Astrocyte (in vitro differentiated cells and primary cell): ENCODE measurements at regions not wholly inside any gene's neighbourhood (a gene's known extent, or its start where the extent isn't known, plus 50 kb on each side); places are given as distances from the start of the nearest gene placed in this dataset.

Experiments
- DNase-seq: peaks from one replicate; pipeline ENCODE4 v3.0.0-alpha.2; 2010; ENCODE audit warnings: low read depth
- FAIRE-seq: peaks from 2 replicates; lab custom pipeline; 2011; peaks lifted over from hg19 to GRCh38; lab: Jason Lieb, UNC
- H2AFZ ChIP-seq: 2 replicates; pipeline ENCODE4 v1.6.0; 2012; ENCODE audit warnings: low read depth, low read length, inconsistent platforms
- H3K27ac ChIP-seq: 2 replicates; pipeline ENCODE4 v1.5.1; 2011; ENCODE audit warnings: low read depth, low read length, inconsistent platforms
- H3K27me3 ChIP-seq: 2 replicates; pipeline ENCODE4 v1.6.0; 2011; ENCODE audit warnings: low read length, inconsistent platforms; ENCODE audit not compliant: insufficient read depth
- H3K36me3 ChIP-seq: 2 replicates; pipeline ENCODE4 v1.5.1; 2011; ENCODE audit warnings: low read length, inconsistent platforms; ENCODE audit not compliant: insufficient read depth
- H3K4me1 ChIP-seq: 2 replicates; pipeline ENCODE4 v1.5.1; 2011; ENCODE audit warnings: low read length, inconsistent platforms; ENCODE audit not compliant: insufficient read depth
- H3K4me2 ChIP-seq: 2 replicates; pipeline ENCODE4 v1.6.0; 2012; ENCODE audit warnings: low read length, inconsistent platforms
- H3K4me3 ChIP-seq: 2 replicates; pipeline ENCODE4 v1.5.1; 2011; ENCODE audit warnings: low read depth, mild to moderate bottlenecking, low read length, inconsistent platforms; ENCODE audit not compliant: insufficient read depth
- H3K79me2 ChIP-seq: 2 replicates; pipeline ENCODE4 v1.6.0; 2012; ENCODE audit warnings: mild to moderate bottlenecking, low read length, inconsistent platforms; ENCODE audit not compliant: insufficient read depth
- H3K9ac ChIP-seq: 2 replicates; pipeline ENCODE4 v1.6.0; 2012; ENCODE audit warnings: mild to moderate bottlenecking, low read length, inconsistent platforms
- H3K9me3 ChIP-seq: 2 replicates; pipeline ENCODE4 v1.5.1; 2012; ENCODE audit warnings: low read depth, mild to moderate bottlenecking, low read length, inconsistent platforms; ENCODE audit not compliant: insufficient read depth
- H4K20me1 ChIP-seq: 2 replicates; pipeline ENCODE4 v1.6.0; 2012; ENCODE audit warnings: low read length, inconsistent platforms; ENCODE audit not compliant: insufficient read depth
- H3K27ac Mint-ChIP-seq: one replicate; pipeline ENCODE4 v1.8.0; 2021; ENCODE audit warnings: mild to moderate bottlenecking, mixed read lengths; ENCODE audit not compliant: unreplicated experiment
- H3K27me3 Mint-ChIP-seq: one replicate; pipeline ENCODE4 v1.8.0; 2021; ENCODE audit warnings: low read depth, mixed read lengths; ENCODE audit not compliant: unreplicated experiment
- H3K36me3 Mint-ChIP-seq: one replicate; pipeline ENCODE4 v1.8.0; 2021; ENCODE audit warnings: low read depth, mixed read lengths; ENCODE audit not compliant: unreplicated experiment
- H3K4me1 Mint-ChIP-seq: one replicate; pipeline ENCODE4 v1.8.0; 2021; ENCODE audit warnings: low read depth, mixed read lengths; ENCODE audit not compliant: unreplicated experiment
- H3K4me3 Mint-ChIP-seq: one replicate; pipeline ENCODE4 v1.8.0; 2021; ENCODE audit warnings: mild to moderate bottlenecking, moderate library complexity, mixed read lengths; ENCODE audit not compliant: unreplicated experiment
- H3K9me3 Mint-ChIP-seq: one replicate; pipeline ENCODE4 v1.8.0; 2021; ENCODE audit warnings: mild to moderate bottlenecking, mixed read lengths; ENCODE audit not compliant: unreplicated experiment
- CTCF ChIP-seq: IDR thresholded peaks from 2 replicates; pipeline ENCODE4 v1.5.1; 2011; ENCODE audit warnings: low read depth, mild to moderate bottlenecking, inconsistent platforms, low read length, moderate library complexity; ENCODE audit not compliant: insufficient read depth
- EZH2 ChIP-seq: IDR thresholded peaks from 2 replicates; pipeline ENCODE4 v1.6.1; 2012; ENCODE audit warnings: mild to moderate bottlenecking, low read length, inconsistent platforms; ENCODE audit not compliant: insufficient read depth

GRCh38 chr9:79962836-79963235 lies 391.1 kb downstream of the TLE4 start:
- Histone ChIP-seq H3K36me3 (no peaks in the 10 kb centered on the region), H3K79me2 (no peaks in the 10 kb centered on the region), H4K20me1 (no peaks in the 10 kb centered on the region), H3K4me3 (no peak overlapping the region), H3K4me1 (no peaks in the 10 kb centered on the region), H3K9ac (no peak overlapping the region), H3K27ac (no peak overlapping the region), H3K4me2 (no peak overlapping the region), H2AFZ (no peak overlapping the region), H3K9me3 (no peaks in the 10 kb centered on the region), H3K27me3 (no peaks in the 10 kb centered on the region)
- H3K27me3 Mint-ChIP-seq, result peaks cover 10% of the 10 kb centered on the region
- TF ChIP-seq CTCF, result no peak
- no peak overlapping the region for H3K27ac Mint-ChIP-seq
- H3K4me1 Mint-ChIP-seq, result no peaks in the 10 kb centered on the region
- FAIRE-seq, result no peak
- H3K36me3 Mint-ChIP-seq, result no peaks in the 10 kb centered on the region
- no peak overlapping the region for H3K4me3 Mint-ChIP-seq
- DNase-seq, result no peak
- H3K9me3 Mint-ChIP-seq, result peaks cover 1% of the 10 kb centered on the region

- no peaks in the 10 kb centered on the region for H3K9me3 ChIP-seq
- peaks cover 1% of the 10 kb centered on the region for H3K9me3 Mint-ChIP-seq
- no peaks in the 10 kb centered on the region for H3K36me3 ChIP-seq
- no peak for TF ChIP-seq CTCF
- no peak for TF ChIP-seq EZH2
- no peak overlapping the region for H3K27ac Mint-ChIP-seq
- no peak overlapping the region for H3K4me3 Mint-ChIP-seq
- H3K27me3 Mint-ChIP-seq, result peaks cover 10% of the 10 kb centered on the region
- H3K4me2 ChIP-seq, result no peak overlapping the region
- no peaks in the 10 kb centered on the region for H3K27me3 ChIP-seq
- no peak for FAIRE-seq
- no peaks in the 10 kb centered on the region for H3K4me1 Mint-ChIP-seq
- no peaks in the 10 kb centered on the region for H3K4me1 ChIP-seq
- no peaks in the 10 kb centered on the region for H4K20me1 ChIP-seq
- no peaks in the 10 kb centered on the region for H3K36me3 Mint-ChIP-seq
- no peak for DNase-seq
- H3K4me3 ChIP-seq, result no peak overlapping the region
- no peak overlapping the region for H3K9ac ChIP-seq
- no peak overlapping the region for H2AFZ ChIP-seq
- H3K79me2 ChIP-seq, result no peaks in the 10 kb centered on the region
- H3K27ac ChIP-seq, result no peak overlapping the region
Observed at GRCh38 chr9:79962150-79962549, 390.4 kb downstream of the TLE4 start.

- Histone ChIP-seq H3K27me3 (no peaks in the 10 kb centered on the region), H3K79me2 (no peaks in the 10 kb centered on the region), H3K9me3 (no peaks in the 10 kb centered on the region), H3K27ac (no peak overlapping the region), H2AFZ (no peak overlapping the region), H3K36me3 (no peaks in the 10 kb centered on the region), H3K4me1 (no peaks in the 10 kb centered on the region), H3K9ac (no peak overlapping the region), H4K20me1 (no peaks in the 10 kb centered on the region), H3K4me2 (no peak overlapping the region), H3K4me3 (no peak overlapping the region)
- Mint-ChIP-seq H3K36me3 (no peaks in the 10 kb centered on the region), H3K4me3 (no peak overlapping the region), H3K27ac (no peak overlapping the region), H3K27me3 (peaks cover under 1% of the 10 kb centered on the region), H3K9me3 (peaks cover 3% of the 10 kb centered on the region), H3K4me1 (no peaks in the 10 kb centered on the region)
- no peak for DNase-seq
- FAIRE-seq, result no peak
- no peak for TF ChIP-seq EZH2
- no peak for TF ChIP-seq CTCF
Observed at GRCh38 chr9:79955300-79955699, 383.5 kb downstream of the TLE4 start.
